Keratinocyte (primary cell): ENCODE measurements at regions not wholly inside any gene's neighbourhood (a gene's known extent, or its start where the extent isn't known, plus 50 kb on each side); places are given as distances from the start of the nearest gene placed in this dataset.

Experiments
- EZH2 ChIP-seq: IDR thresholded peaks from one replicate; pipeline ENCODE4 v1.6.1; 2012; ENCODE audit warnings: inconsistent platforms, mild to moderate bottlenecking, low read length, moderate library complexity
- TF ChIP-seq, protein P1 (sequence below), 3 experiments: IDR thresholded peaks in 1 of 3; conservative IDR thresholded peaks in 1 of 3; optimal IDR thresholded peaks in 1 of 3; 2 replicates in 2 of 3; 3 replicates in 1 of 3; pipeline versions ENCODE3 to v1.5.1; 2011; ENCODE audit warnings: low read length in 3 of 3, mild to moderate bottlenecking in 3 of 3, moderate library complexity in 2 of 3, control low read depth in 1 of 3, inconsistent platforms in 1 of 3; ENCODE audit not compliant: insufficient read depth in 2 of 3; ENCODE audit errors: extremely low read depth in 1 of 3

DNA sequence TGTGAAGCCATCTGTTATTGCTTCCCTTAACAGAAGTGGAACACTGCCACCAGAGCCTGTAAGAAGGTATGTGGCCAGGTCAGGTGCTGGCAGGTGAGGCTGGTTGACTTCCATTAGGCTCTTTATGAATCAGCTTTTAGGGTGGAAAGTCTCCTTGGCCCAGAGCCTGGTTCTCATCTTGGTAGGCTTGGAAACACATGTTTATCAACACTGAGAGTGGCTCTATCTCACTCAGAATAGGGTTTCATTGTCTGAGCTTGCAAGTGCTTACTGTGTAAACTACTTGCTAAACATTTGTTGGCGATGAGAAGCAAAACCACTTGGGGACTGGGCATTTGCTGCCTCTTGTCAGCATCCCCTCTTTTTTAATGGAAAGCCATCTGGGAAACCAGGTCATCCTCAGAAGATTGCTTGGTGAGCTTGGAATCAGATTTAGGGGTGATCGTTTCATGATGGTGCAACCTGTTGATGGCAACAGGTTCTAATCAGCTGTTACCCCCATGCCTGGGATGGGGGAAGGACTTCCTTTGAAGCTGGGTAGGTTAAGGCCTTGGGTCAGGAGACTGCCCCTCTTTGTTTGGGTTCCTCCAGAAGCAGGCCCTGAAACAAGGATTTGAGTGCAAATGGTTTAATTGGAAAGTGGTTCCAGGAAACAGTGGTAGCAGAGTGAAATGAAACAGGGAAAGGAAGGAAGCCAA, 75.0 kb upstream of the AMPD3 start:
- TF ChIP-seq, protein P1, sequence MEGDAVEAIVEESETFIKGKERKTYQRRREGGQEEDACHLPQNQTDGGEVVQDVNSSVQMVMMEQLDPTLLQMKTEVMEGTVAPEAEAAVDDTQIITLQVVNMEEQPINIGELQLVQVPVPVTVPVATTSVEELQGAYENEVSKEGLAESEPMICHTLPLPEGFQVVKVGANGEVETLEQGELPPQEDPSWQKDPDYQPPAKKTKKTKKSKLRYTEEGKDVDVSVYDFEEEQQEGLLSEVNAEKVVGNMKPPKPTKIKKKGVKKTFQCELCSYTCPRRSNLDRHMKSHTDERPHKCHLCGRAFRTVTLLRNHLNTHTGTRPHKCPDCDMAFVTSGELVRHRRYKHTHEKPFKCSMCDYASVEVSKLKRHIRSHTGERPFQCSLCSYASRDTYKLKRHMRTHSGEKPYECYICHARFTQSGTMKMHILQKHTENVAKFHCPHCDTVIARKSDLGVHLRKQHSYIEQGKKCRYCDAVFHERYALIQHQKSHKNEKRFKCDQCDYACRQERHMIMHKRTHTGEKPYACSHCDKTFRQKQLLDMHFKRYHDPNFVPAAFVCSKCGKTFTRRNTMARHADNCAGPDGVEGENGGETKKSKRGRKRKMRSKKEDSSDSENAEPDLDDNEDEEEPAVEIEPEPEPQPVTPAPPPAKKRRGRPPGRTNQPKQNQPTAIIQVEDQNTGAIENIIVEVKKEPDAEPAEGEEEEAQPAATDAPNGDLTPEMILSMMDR (optimal IDR thresholded peaks at IDR 0.05 in 1 of 3, IDR thresholded peaks at IDR 0.05 in 1 of 3, conservative IDR thresholded peaks at IDR 0.05 in 1 of 3; ENCODE audit: extremely low read depth in 1 of 3, insufficient read depth in 2 of 3, low read length in 3 of 3) = no peak
- no peak for TF ChIP-seq EZH2
